ENCODE measurements at regions not wholly inside any gene's neighbourhood (a gene's known extent, or its start where the extent isn't known, plus 50 kb on each side); places are given as distances from the start of the nearest gene placed in this dataset.

DNA sequence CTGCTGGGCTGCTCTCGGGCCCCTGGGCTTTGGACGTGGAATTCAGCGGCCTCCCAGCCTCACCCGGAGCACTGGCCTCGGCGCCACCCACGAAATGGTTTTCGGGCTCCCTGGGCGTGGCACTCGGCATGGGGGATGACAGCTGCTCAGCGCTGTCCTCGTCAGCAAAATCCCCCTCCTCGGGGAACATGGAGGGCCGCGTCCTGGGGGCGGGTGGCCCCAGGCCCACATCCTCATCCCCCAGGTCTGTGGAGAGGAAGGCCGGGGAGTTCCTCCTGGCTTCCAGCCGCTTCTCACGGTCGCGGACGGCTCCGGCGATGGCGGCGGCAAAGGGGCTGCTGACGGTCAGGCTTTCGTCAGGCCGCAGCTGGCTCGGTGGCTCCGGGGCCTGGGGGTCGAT lies 88.4 kb downstream of the CTTN start:
- no peak for DNase-seq (ENCODE audit: low spot score)

DNA sequence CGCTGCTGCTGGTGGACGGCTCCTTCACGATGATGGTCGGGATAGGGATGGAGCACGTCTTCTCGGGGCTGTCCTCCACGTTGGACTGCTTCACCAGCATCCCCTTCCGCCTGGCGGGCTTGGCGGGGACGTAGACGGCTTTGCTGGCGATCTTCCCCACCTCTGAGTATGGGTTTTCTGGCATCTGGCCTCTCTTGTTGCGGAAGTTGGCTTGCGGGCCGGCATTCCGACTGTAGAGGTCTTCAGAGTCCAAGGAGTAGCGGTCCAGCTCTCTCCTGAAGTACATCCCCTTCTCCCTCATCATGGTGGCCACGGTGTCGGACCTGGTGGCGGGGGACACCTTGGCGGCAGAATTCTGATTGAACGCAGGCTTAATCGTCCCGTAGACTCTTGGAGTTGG lies 88.8 kb downstream of the CTTN start:
- DNase-seq (ENCODE audit: low spot score) = no peak

DNA sequence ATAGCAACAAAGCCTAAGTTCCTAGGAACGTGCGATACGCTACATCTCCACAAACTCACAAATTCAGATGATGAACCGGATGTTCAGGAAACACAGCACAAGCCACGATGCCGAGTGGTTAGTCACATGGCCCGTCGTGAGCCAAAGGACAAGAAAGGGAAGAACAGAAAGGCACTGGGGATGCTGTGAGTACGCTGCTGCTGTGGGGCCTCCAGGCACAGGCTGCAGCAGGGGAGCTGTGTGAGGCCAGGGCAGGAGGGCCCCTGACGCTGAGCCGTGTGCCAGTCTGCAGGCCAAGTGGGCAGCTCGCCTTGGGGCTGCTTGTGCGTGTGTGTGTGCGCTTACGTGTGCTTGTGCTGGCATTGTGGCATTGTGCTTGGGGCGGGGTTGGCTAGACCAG lies 89.4 kb downstream of the CTTN start:
- no peak for DNase-seq (ENCODE audit: low spot score)

DNA sequence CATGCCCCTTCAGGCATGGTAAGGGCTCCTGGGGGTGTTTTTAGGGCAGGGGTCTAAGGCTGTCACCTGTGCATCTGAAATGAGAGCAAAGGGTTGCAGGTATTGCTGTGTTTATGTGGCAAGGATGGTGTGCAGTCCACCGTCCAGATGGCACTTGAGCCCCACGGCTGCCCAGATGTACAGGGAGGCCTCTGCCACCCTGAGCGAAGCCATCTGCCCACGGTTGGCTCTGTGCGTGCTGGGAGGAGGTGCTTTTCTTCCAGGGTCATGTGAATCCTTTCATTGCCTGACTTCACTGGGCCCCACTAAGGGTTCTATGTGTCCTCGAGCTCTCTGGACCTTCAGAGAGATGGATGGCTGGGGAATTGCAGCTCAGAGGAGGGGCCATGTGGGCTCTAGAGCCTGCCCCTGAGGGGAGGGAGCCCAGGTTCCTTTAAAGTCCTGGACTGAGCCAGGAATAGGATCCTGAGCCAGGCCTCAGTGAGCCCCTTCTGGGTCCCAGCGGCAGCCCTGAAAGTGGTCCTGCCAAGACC lies 89.9 kb downstream of the CTTN start:
- no peak for DNase-seq (ENCODE audit: low spot score)

DNA sequence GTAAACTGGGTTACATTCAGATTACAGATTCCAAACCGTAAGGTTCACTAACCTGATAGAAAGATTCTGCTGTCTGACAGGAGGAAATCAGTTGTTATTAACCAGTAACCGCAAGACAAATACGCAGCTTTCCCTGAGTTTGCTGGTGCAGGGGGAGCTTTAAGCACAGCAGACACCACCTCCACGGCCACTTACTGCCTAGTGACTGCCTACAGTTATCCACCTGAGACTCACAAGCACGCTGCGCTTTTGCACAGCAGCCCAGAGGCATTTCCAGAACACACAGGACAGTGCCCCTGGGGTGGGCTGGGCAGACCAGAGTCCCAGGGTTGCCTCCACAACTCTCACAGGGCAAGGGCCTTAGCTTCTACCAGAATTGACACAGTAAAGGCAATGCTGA lies 90.9 kb downstream of the CTTN start:
- DNase-seq (ENCODE audit: low spot score) = no peak

DNA sequence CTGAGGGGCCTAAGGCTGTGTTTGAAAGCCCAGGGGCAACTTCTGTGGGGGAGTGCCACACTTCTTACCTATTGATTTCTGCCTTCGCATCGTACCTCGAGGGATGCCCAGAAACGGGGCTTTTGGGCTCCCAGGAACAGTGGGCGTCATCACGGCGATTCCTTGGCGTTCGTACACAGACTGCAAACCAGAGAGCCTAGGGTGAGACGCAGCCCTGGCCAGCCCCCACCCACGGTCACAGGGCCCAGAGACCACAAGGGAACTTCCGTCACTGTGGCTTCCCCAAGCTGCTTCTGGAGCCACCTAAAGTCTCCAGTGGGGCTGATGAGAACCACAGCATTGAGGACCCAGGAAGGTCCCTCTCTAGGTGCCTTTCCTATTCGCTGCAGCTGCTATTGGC lies 91.9 kb downstream of the CTTN start:
- DNase-seq (ENCODE audit: low spot score) = no peak

DNA sequence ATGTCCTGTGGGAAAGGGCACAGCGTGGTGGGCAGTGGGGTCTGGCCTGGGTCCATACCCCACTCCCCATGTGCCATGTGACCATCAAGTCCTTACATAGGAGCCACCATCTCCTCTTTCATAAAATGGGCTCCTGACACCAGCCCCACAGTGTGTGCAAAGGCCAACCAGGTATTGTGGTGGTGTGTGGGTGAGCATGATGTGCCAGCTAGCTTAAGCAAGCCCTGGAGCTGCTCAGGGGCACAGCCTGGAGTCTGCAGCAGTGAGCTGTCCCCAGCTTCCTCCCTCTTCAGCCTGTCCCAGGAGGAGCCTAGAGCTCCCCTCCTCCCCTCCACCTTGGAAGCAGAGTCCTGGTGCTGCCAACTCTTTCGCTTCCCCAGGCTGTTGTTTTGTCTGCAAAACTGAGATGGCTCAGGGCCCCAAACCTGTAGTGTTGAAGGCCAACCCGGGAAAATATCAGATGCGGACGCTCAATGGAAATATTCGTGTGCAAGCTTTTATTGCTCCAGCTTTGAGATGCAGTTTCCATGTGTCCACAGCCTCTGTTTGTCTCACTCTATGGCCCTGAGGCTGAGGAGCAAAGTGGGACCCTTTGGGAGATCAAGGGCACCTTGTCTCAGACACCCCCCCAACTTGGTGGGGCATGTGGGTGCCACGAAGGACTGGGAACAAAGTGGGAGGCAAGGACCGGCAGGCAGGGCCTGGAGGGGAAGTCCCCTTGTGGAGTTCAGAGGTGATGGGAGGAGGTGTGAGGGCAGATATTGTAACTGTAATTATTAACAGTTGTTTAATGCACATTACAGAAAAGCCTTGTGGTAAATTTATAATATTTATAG lies 92.6 kb downstream of the CTTN start:
- no peak for DNase-seq (ENCODE audit: low spot score)

DNA sequence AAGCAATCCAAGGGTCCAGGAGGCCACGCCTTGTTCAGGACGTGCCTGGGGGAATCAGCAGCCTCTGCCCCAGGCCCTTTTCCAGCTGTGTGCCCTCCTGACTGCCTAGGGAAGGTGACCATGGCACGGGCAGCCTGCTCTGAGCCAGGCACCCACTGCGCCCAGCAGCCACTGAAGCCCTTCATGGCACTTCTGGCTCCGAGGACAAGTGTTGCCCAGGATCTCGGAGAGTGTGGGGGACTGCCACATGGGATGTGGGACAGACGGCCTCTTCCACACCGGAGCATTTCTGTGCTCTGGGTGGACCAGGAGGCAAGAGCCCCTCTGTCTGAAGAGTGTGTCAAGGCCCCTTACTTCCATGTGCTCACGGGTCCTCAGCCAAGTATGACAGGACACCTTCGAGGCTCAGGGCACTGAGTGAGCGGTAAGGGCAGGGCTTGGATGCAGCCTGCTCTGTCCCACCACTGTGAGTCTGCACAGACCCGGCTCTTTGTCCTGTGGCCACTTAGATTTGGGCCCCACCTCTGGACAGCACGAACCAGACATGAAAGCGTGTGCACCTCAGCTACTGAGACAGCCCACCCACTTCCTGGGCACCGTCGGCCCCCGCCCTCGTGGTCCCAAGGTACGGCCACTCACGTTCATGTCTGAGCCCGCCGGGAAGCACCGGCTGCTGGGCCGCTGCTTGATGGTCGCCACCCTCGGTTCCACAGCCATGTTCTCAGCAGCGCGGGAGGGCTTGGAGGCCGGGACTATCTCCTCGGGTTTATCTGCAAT lies 93.6 kb downstream of the CTTN start:
- no peak for DNase-seq (ENCODE audit: low spot score)

DNA sequence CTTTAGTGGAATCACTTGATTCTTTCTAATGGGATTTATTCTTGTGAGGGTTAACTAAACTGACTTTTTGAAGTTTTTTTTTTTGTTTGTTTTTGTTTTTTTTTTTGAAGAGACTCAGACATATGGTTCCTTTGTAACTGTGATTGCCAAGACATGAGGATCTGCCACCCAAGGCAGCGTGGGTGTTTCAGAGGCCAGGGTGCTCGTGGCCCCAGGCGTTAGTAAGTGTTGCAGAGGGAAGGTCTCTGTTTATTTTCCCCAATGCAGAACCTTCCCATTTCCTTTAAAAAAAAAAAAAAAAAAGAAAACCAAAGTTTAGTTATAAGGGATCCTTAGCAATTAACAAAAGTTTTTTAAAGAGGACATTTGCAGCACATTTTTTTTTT lies 94.8 kb downstream of the CTTN start:
- no peak for DNase-seq (ENCODE audit: low spot score)

DNA sequence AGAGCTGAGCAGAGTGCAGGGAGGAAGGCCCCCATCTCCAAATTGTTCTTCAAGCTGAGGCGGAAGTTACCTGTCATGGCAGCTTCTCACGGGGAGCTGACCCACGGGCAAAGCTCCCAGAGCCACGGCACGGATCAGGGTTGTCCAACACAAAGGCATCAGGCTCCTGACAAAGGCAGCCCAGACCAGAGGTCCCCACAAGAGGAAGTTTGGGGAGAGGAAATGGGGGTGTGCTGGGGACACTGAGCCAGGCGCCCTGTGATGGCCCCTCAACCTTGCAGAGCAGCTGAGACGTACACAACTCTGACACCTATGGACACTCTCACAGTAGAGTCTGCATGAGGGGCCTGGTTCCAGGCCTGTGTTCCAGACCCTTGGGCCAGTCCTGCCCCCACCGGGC lies 95.6 kb downstream of the CTTN start:
- no peak for DNase-seq (ENCODE audit: low spot score)

DNA sequence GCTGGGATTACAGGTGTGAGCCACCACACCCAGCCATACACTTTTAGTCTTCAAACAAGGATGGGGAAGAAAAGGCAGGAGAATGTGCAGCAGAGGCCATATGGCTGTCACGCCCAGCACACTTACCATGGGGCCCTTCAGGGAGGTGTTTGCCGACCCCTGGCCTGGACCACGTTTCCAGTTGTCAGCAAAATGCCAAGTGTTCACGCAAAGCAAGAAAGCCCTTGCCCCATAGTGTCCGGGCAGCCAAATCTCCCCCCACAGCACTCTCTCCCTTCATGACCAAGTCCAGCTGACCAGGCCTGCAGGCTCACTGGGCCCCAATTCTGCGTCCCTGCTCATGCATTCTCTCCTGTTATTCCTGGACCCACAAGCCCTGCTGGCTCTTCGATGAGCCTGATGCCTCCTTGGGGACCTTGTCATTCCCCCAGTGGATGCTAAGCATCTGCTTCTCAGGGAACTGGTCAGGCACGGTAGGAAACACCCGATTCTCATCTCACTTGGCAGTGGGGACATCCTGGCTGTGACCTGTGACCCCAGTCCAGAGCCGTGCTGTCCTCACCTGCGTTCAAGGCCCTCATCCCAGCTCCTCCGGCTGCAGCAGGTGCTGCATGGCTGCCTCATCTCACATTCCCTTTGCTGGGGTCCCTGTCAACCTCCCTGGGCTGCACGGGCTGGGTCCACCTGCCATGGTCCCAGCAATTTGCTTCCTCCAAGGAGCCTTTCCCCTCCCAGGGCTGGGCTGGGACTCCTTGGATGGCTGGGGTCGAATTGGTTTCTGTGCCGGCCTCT lies 96.4 kb downstream of the CTTN start:
- no peak for DNase-seq (ENCODE audit: low spot score)

DNA sequence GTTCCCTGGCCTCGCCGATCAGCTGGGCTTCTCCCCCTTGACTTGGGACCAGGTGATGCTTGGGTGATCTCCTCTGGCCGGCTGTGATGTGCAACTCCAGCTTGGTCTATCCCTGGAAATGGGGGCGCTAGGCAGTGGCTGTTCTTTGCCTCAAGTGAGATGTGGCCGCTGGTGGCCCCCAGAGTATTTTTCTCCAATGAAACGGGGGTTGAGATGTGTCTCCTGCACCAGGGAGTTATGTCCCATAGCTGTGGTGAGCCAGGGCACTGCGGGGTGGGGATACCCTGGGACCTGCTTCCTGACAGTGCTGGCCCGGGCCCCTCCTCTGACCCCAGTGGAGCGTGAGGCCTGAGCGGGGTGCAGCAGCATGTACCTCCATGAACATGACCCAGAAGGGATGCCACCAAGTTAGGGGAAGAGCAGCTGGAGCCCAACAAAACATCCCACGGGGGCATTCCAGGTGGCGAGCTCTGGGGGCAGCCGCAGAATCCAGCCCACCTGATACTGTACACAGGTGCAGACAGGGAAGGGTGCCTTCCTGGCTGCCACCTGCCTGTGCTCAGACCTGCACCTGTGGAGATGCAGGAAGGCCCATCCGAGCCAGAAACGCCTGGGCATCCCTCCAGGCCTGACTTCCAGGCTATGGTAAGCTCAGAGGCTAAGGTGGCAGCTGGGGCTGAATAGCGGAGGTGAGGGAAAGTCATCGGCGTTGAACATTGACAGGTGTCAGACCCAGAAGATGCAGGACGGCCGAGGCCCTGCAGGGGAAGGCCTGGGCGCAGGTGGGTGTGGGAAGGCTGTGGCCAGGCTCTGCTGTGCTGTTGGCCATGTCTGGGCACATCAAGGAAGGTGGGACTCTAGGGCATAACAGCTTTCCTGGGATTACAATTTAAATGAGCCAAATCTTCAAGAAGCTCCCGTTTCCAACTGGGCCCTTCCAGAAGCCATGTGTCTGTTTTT lies 97.3 kb downstream of the CTTN start:
- DNase-seq (ENCODE audit: low spot score) = no peak

DNA sequence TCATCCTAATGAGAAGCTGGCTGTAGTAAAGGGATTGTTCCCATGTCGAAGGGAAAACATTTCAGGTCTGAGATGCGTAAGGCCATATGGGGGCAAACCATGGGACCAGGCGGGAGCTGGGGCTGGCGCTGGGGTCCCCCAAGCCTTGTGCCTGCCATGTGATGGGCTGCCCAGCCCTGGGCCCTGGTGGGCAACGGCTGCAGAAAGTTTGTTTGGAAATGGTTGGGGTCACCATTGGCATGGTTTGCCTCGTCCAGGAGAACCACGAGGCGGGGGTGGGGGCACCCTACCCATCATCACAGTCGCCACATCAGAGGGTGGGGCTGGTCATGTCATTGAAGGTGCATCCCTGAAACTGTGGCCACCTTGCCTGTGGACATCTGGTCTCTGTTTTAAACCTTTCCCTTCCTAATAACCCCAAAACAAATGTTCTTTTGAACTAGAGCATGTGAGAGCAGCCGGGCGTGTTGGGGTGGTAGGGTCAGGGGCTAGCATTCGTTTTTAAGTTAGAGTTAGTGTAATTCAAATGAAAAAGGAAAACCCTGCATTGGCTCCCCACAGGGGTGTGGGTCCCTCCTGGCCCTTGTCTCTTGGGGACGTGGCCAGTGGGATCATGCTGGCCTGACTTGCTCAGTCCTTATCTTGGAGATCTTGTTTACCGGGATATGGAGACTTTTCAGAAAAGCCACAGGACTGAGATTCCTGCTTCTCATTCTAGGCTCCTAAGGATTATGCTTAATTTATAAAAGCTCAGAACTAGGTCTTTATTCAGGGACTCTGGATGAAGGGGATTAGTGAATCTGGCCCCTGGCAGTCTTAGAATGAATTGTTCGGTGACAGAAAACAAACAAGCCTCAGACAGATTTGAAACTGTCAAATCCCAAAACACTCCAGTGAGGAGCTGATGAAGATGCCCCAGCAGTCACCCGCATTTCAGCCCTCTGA lies 98.5 kb downstream of the CTTN start:
- DNase-seq (ENCODE audit: low spot score) = no peak

DNA sequence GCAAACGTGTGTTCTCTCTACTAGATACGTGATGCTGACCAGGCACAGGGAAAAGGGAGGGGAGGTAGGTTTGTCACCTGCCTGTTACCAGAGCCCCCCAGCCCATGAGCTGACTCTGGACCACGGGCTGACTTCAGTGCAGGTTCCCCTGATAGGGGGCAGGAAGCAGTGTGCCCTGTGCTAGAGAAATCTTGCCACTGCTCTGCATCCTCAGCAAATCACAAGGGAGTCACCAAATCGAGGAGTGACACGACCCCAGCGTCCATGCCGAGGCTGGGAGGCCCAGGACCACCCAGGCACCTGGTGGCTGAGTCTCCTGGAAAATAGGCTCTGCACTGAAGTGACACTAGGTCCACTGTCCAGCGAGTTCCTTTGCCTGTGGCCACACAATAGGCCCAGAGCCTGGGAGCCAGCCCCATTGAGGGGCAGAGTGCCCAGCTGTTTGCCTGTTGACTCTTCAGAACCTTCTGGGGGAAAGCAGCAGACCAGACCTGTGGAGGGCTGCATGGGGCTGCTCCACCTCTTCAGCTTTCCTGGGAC lies 99.3 kb downstream of the CTTN start:
- DNase-seq (ENCODE audit: low spot score) = no peak

DNA sequence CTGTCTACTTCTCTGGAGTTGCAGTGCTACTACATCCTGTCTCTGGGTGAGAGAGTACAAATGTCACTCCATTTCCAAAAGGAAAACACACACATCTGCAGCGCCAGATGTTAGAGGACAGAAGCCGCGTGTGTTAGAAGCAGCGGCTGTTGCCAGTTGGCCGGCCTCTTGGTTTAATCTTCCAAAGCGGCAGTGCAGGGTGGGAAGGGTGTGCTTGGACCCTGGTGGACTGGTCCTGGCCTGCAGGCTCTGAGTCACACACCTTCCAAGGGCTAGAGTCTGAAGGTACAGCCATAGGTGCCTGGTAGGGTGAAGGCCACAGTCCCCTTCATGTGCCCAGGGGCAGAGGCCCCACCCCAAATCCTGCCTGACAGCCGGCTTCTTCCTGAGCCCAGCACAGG lies 99.8 kb downstream of the CTTN start:
- DNase-seq (ENCODE audit: low spot score) = no peak

DNA sequence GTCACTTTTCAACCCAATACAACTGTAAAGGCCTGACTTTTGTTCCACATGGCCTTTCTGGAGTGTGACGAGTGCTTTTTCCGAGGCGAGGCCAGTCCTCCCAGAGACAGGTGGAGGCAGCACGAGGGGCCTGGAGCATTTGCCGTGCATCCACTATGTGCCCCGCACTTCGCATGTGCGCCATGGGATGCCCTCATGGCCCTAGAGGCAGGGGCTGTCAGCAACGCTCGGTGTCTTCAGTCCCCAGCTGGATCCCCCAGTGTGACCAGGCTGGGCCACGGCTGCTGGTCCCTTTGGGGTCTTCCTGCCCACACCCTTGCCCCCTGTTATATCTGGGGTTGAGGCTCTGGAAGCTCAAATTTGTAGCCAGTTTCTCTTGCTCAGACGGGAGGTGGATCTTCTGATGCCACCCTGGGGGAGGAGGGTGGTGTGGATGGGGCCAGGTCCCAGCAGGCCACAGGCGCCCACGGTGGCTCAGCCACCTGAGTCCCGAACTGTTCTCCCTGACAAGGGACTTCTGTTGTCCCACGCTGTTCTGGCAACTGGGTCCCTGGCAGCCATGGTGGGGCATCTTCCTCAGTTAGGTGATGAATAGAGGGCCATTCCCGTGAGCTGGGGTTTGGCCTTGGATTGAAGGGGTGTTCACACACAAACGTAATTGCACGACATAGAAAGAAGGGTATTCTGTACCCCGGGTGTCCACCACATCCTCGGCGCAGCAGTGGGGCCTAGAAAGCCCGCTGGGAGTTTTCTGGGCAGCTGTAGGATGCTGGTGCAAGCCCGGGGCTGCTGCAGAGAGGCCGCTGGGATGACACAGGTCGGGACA lies 100.9 kb downstream of the CTTN start:
- no peak for DNase-seq (ENCODE audit: low spot score)

DNA sequence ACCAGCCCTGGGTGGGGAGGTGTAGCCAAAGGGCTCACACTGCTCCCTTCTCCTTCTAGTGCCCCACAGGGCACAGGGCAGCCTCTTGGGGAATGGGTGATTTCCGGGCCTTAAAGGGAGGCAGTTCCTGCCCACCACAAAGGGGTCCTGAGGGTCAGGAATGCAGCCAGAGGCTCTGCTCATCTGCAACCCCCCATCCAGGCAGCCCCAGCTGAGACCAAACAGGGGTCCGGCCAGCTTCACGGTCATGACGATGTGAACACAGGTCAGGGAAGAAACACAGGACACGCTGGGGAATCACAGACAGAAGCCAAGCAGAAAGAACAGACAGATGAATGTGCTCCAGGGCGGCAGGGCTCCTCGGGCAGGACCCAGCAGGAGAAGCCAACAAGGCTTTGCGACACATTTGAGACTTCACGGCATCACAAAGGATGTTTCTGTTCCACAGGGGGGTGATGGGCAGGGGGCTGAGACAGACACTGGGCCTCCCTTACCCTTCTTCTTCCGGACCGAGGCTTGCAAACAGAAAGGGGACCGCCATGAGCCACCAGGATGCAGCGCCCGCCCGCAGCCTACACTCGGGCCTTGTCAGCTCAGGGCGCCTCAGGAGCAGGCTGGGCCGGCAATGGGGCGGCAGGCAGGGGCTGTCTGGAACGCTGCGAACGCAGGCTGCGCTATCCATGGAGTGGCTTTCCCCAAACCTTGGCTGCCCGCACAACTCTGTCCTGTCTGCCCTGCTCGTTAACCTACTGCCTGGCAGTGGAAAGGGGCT lies 101.9 kb downstream of the CTTN start:
- no peak for DNase-seq (ENCODE audit: low spot score)

Measured in NAMALWA (cell line).